ENCODE measurements at regions not wholly inside any gene's neighbourhood (a gene's known extent, or its start where the extent isn't known, plus 50 kb on each side); places are given as distances from the start of the nearest gene placed in this dataset.

GRCh38 chr2:443216-443615 is 155.3 kb upstream of the ALKAL2 start:
- H3K4me3 ChIP-seq (ENCODE audit: low read depth in 1 of 2, low read length in 2 of 2) = no peak overlapping the region
- H2AFZ ChIP-seq (ENCODE audit: low read depth, low read length) = no peak overlapping the region
- TF ChIP-seq CTCF (IDR thresholded peaks at IDR 0.05; ENCODE audit: borderline replicate concordance, extremely low read depth, low read length, poor library complexity, severe bottlenecking) = no peak
- no peak for TF ChIP-seq EZH2 (IDR thresholded peaks at IDR 0.05; ENCODE audit: borderline replicate concordance, low read depth, low read length, severe bottlenecking)
- H4K20me1 ChIP-seq (ENCODE audit: insufficient read depth, low read length) = no peaks in the 10 kb centered on the region
- ATAC-seq (ENCODE audit: insufficient read depth, low read depth) (no peak), DNase-seq (no peak)
- peaks cover 5% of the 10 kb centered on the region for H3K4me1 ChIP-seq (ENCODE audit: insufficient read depth, low read length)
- H3K9ac ChIP-seq (ENCODE audit: low read depth, low read length) = no peak overlapping the region
- no peak overlapping the region for H3K4me2 ChIP-seq (ENCODE audit: insufficient read depth, low read length)
- H3K9me3 ChIP-seq (ENCODE audit: insufficient read depth, low read length, severe bottlenecking) = no peaks in the 10 kb centered on the region
- no peaks in the 10 kb centered on the region for H3K79me2 ChIP-seq (ENCODE audit: insufficient read depth, low read length)
- H3K27me3 ChIP-seq (ENCODE audit: insufficient read depth, low read length, poor library complexity) = no peaks in the 10 kb centered on the region
- H3K27ac ChIP-seq (ENCODE audit: low read length) = no peak overlapping the region
- no peaks in the 10 kb centered on the region for H3K36me3 ChIP-seq (ENCODE audit: insufficient read depth, low read length)

- Histone ChIP-seq H3K4me3 (ENCODE audit: low read depth in 1 of 2, low read length in 2 of 2) (no peak overlapping the region), H3K27ac (ENCODE audit: low read length) (no peak overlapping the region), H3K4me1 (ENCODE audit: insufficient read depth, low read length) (peaks cover 19% of the 10 kb centered on the region), H3K9me3 (ENCODE audit: insufficient read depth, low read length, severe bottlenecking) (no peaks in the 10 kb centered on the region), H3K4me2 (ENCODE audit: insufficient read depth, low read length) (no peak overlapping the region), H3K36me3 (ENCODE audit: insufficient read depth, low read length) (no peaks in the 10 kb centered on the region), H3K79me2 (ENCODE audit: insufficient read depth, low read length) (no peaks in the 10 kb centered on the region), H3K27me3 (ENCODE audit: insufficient read depth, low read length, poor library complexity) (no peaks in the 10 kb centered on the region), H3K9ac (ENCODE audit: low read depth, low read length) (no peak overlapping the region), H2AFZ (ENCODE audit: low read depth, low read length) (no peak overlapping the region), H4K20me1 (ENCODE audit: insufficient read depth, low read length) (no peaks in the 10 kb centered on the region)
- no peak for ATAC-seq (ENCODE audit: insufficient read depth, low read depth)
- TF ChIP-seq EZH2 (IDR thresholded peaks at IDR 0.05; ENCODE audit: borderline replicate concordance, low read depth, low read length, severe bottlenecking) (no peak), CTCF (IDR thresholded peaks at IDR 0.05; ENCODE audit: borderline replicate concordance, extremely low read depth, low read length, poor library complexity, severe bottlenecking) (no peak)
- no peak for DNase-seq
These were observed 153.5 kb upstream of the ALKAL2 start for GRCh38 chr2:441258-442022.

GRCh38 chr2:440403-440740 is 152.5 kb upstream of the ALKAL2 start:
- H3K79me2 ChIP-seq (ENCODE audit: insufficient read depth, low read length) = no peaks in the 10 kb centered on the region
- TF ChIP-seq EZH2 (IDR thresholded peaks at IDR 0.05; ENCODE audit: borderline replicate concordance, low read depth, low read length, severe bottlenecking) (no peak), CTCF (IDR thresholded peaks at IDR 0.05; ENCODE audit: borderline replicate concordance, extremely low read depth, low read length, poor library complexity, severe bottlenecking) (no peak)
- no peak for DNase-seq
- no peaks in the 10 kb centered on the region for H4K20me1 ChIP-seq (ENCODE audit: insufficient read depth, low read length)
- ATAC-seq (ENCODE audit: insufficient read depth, low read depth) = no peak
- no peak overlapping the region for H3K9ac ChIP-seq (ENCODE audit: low read depth, low read length)
- H3K4me3 ChIP-seq (ENCODE audit: low read depth in 1 of 2, low read length in 2 of 2) = no peak overlapping the region
- H3K27me3 ChIP-seq (ENCODE audit: insufficient read depth, low read length, poor library complexity) = no peaks in the 10 kb centered on the region
- no peaks in the 10 kb centered on the region for H3K36me3 ChIP-seq (ENCODE audit: insufficient read depth, low read length)
- no peaks in the 10 kb centered on the region for H3K9me3 ChIP-seq (ENCODE audit: insufficient read depth, low read length, severe bottlenecking)
- H2AFZ ChIP-seq (ENCODE audit: low read depth, low read length) = no peak overlapping the region
- peaks cover 19% of the 10 kb centered on the region for H3K4me1 ChIP-seq (ENCODE audit: insufficient read depth, low read length)
- no peak overlapping the region for H3K27ac ChIP-seq (ENCODE audit: low read length)
- H3K4me2 ChIP-seq (ENCODE audit: insufficient read depth, low read length) = no peak overlapping the region
